GM12801 (cell line): ENCODE measurements at regions not wholly inside any gene's neighbourhood (a gene's known extent, or its start where the extent isn't known, plus 50 kb on each side); places are given as distances from the start of the nearest gene placed in this dataset.

ENCODE experiments used
- CTCF ChIP-seq: IDR thresholded peaks from one replicate; pipeline ENCODE4 v1.5.1; 2011; ENCODE audit warnings: control low read depth; ENCODE audit not compliant: insufficient read length; ENCODE audit errors: extremely low read depth

GRCh38 chr1:55468142-55468795 lies 253.1 kb upstream of the USP24 start:
- TF ChIP-seq CTCF, result no peak

GRCh38 chr1:55466921-55467320 lies 251.8 kb upstream of the USP24 start:
- no peak for TF ChIP-seq CTCF

- no peak for TF ChIP-seq CTCF
Measured at GRCh38 chr1:55466373-55466772, 251.2 kb upstream of the USP24 start.

GRCh38 chr1:55464550-55464949 lies 249.4 kb upstream of the USP24 start:
- TF ChIP-seq CTCF, result no peak

GRCh38 chr1:55463814-55464475 lies 248.8 kb upstream of the USP24 start:
- TF ChIP-seq CTCF, result no peak

GRCh38 chr1:55457874-55458273 lies 242.7 kb upstream of the USP24 start:
- no peak for TF ChIP-seq CTCF

- no peak for TF ChIP-seq CTCF
Measured at GRCh38 chr1:55456971-55457370, 241.8 kb upstream of the USP24 start.
